Fibroblast of lung (primary cell): ENCODE measurements at regions not wholly inside any gene's neighbourhood (a gene's known extent, or its start where the extent isn't known, plus 50 kb on each side); places are given as distances from the start of the nearest gene placed in this dataset.
A peak's percentile ranks its signal among the peaks of the same experiment; 100 is the strongest.

Experiments used
- DNase-seq, 2 donors: peaks; one replicate each; pipeline versions ENCODE4 v3.0.0 to v3.0.0-alpha.2; 2010; ENCODE audit warnings: low read depth in 2 of 2
- H2AFZ ChIP-seq: 2 replicates; pipeline ENCODE4 v1.5.1; 2012; ENCODE audit warnings: low read length, control low read depth, inconsistent platforms
- H3K27ac ChIP-seq: 2 replicates; pipeline ENCODE4 v1.5.1; 2011; ENCODE audit warnings: low read length, control low read depth; ENCODE audit not compliant: insufficient read depth
- H3K27me3 ChIP-seq: 2 replicates; pipeline ENCODE4 v1.5.1; 2011; ENCODE audit warnings: mild to moderate bottlenecking, low read length; ENCODE audit not compliant: control insufficient read depth, insufficient read depth
- H3K36me3 ChIP-seq: 2 replicates; pipeline ENCODE4 v1.5.1; 2011; ENCODE audit warnings: low read length; ENCODE audit not compliant: control insufficient read depth, insufficient read depth
- H3K4me1 ChIP-seq: 2 replicates; pipeline ENCODE4 v1.5.1; 2011; ENCODE audit warnings: low read length; ENCODE audit not compliant: control insufficient read depth, insufficient read depth; ENCODE audit errors: extremely low read depth
- H3K4me2 ChIP-seq: 2 replicates; pipeline ENCODE4 v1.5.1; 2011; ENCODE audit warnings: low read length, control low read depth; ENCODE audit not compliant: insufficient read depth; ENCODE audit errors: extremely low read depth
- H3K4me3 ChIP-seq, 4 experiments: fragments of 200-600 bp in 1 of 4; sonication (generic) in 1 of 4; replicated peaks in 1 of 4; 2 replicates each; pipeline ENCODE4 v1.5.1; 2011 to 2016; ENCODE audit warnings: low read length in 4 of 4, low read depth in 3 of 4, mild to moderate bottlenecking in 3 of 4, control low read depth in 2 of 4, inconsistent platforms in 1 of 4, mixed read lengths in 1 of 4; ENCODE audit not compliant: insufficient read depth in 1 of 4; ENCODE audit errors: control extremely low read depth in 1 of 4
- H3K79me2 ChIP-seq: 2 replicates; pipeline ENCODE4 v1.5.1; 2012; ENCODE audit warnings: mild to moderate bottlenecking, low read length, inconsistent platforms; ENCODE audit not compliant: control insufficient read depth, insufficient read depth
- H3K9ac ChIP-seq: 2 replicates; pipeline ENCODE4 v1.5.1; 2011; ENCODE audit warnings: mild to moderate bottlenecking, low read length, control low read depth; ENCODE audit not compliant: insufficient read depth
- H3K9me3 ChIP-seq: 2 replicates; pipeline ENCODE4 v1.5.1; 2012; ENCODE audit warnings: low read depth, low read length; ENCODE audit not compliant: control insufficient read depth, insufficient read depth
- H4K20me1 ChIP-seq: 2 replicates; pipeline ENCODE4 v1.5.1; 2011; ENCODE audit warnings: low read length; ENCODE audit not compliant: control insufficient read depth, insufficient read depth; ENCODE audit errors: extremely low read depth
- EZH2 ChIP-seq: IDR thresholded peaks from 2 replicates; pipeline ENCODE4 v1.5.1; 2012; ENCODE audit warnings: low read length, control low read depth, mild to moderate bottlenecking; ENCODE audit errors: missing control alignments
- TF ChIP-seq, protein P1 (sequence below), 2 donors: IDR thresholded peaks in 1 of 2; conservative IDR thresholded peaks in 1 of 2; 1 replicate in 1 of 2; 2 replicates in 1 of 2; pipeline ENCODE4 v1.5.1; 2011 to 2012; ENCODE audit warnings: low read length in 2 of 2, control low read depth in 1 of 2, inconsistent platforms in 1 of 2, low read depth in 1 of 2, mild to moderate bottlenecking in 1 of 2

GRCh38 chr14:27384124-27384523, 786.3 kb upstream of the NOVA1 start:
- Histone ChIP-seq H3K9ac (no peak overlapping the region), H3K79me2 (no peaks in the 10 kb centered on the region), H3K4me1 (no peaks in the 10 kb centered on the region), H3K27me3 (no peaks in the 10 kb centered on the region), H3K4me3 (no peak overlapping the region), H4K20me1 (no peaks in the 10 kb centered on the region), H3K4me2 (no peak overlapping the region), H3K36me3 (no peaks in the 10 kb centered on the region), H2AFZ (no peak overlapping the region), H3K27ac (no peak overlapping the region), H3K9me3 (no peaks in the 10 kb centered on the region)
- DNase-seq: no peak
- TF ChIP-seq, protein P1, sequence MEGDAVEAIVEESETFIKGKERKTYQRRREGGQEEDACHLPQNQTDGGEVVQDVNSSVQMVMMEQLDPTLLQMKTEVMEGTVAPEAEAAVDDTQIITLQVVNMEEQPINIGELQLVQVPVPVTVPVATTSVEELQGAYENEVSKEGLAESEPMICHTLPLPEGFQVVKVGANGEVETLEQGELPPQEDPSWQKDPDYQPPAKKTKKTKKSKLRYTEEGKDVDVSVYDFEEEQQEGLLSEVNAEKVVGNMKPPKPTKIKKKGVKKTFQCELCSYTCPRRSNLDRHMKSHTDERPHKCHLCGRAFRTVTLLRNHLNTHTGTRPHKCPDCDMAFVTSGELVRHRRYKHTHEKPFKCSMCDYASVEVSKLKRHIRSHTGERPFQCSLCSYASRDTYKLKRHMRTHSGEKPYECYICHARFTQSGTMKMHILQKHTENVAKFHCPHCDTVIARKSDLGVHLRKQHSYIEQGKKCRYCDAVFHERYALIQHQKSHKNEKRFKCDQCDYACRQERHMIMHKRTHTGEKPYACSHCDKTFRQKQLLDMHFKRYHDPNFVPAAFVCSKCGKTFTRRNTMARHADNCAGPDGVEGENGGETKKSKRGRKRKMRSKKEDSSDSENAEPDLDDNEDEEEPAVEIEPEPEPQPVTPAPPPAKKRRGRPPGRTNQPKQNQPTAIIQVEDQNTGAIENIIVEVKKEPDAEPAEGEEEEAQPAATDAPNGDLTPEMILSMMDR (conservative IDR thresholded peaks at IDR 0.05 in 1 of 2, IDR thresholded peaks at IDR 0.05 in 1 of 2; ENCODE audit: low read depth in 1 of 2, low read length in 2 of 2): no peak
- no peak for TF ChIP-seq EZH2

DNA sequence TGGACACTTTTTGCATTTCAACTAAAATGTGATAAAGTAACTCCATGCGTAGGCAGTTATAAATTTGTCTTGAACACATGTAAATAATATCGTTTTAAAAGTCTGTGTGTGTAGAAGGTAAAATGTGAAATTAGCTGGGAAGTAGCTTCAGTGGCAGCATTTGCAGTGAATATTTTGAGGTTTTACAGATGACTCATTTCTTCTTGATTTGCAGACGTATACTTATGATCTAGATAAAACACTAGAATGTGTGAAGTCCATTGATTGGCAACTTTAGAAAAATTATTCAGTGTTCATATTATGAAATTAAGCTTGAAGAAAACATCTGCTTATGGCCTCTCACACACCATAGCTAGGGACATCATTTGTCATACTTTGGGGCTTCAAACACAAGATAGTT, 788.6 kb upstream of the NOVA1 start:
- no peaks in the 10 kb centered on the region for H3K79me2 ChIP-seq
- H3K27ac ChIP-seq: no peak overlapping the region
- no peak for TF ChIP-seq EZH2
- TF ChIP-seq, protein P1 (conservative IDR thresholded peaks at IDR 0.05 in 1 of 2, IDR thresholded peaks at IDR 0.05 in 1 of 2; ENCODE audit: low read depth in 1 of 2, low read length in 2 of 2): no peak
- H3K27me3 ChIP-seq: no peaks in the 10 kb centered on the region
- H2AFZ ChIP-seq: no peak overlapping the region
- H3K4me1 ChIP-seq: no peaks in the 10 kb centered on the region
- no peak overlapping the region for H3K9ac ChIP-seq
- no peaks in the 10 kb centered on the region for H4K20me1 ChIP-seq
- H3K4me2 ChIP-seq: no peak overlapping the region
- no peaks in the 10 kb centered on the region for H3K36me3 ChIP-seq
- no peak overlapping the region for H3K4me3 ChIP-seq
- H3K9me3 ChIP-seq: no peaks in the 10 kb centered on the region
- DNase-seq: peak in 1 of 2 donors; percentile 67

- TF ChIP-seq, protein P1 (conservative IDR thresholded peaks at IDR 0.05 in 1 of 2, IDR thresholded peaks at IDR 0.05 in 1 of 2; ENCODE audit: low read depth in 1 of 2, low read length in 2 of 2): no peak
- TF ChIP-seq EZH2: no peak
- no peaks in the 10 kb centered on the region for H3K9me3 ChIP-seq
Measured at GRCh38 chr14:27387463-27387862, 789.6 kb upstream of the NOVA1 start.

More at GRCh38 chr14:27387463-27387862, 789.6 kb upstream of the NOVA1 start:
- no peaks in the 10 kb centered on the region for H4K20me1 ChIP-seq
- no peak overlapping the region for H3K9ac ChIP-seq
- H3K36me3 ChIP-seq: no peaks in the 10 kb centered on the region
- peak in 1 of 2 donors; percentile 73 for DNase-seq
- no peaks in the 10 kb centered on the region for H3K27me3 ChIP-seq
- no peak overlapping the region for H3K4me2 ChIP-seq
- H3K4me3 ChIP-seq: no peak overlapping the region
- H3K4me1 ChIP-seq: no peaks in the 10 kb centered on the region
- H3K27ac ChIP-seq: no peak overlapping the region
- no peaks in the 10 kb centered on the region for H3K79me2 ChIP-seq
- no peak overlapping the region for H2AFZ ChIP-seq
